ENCODE measurements at regions not wholly inside any gene's neighbourhood (a gene's known extent, or its start where the extent isn't known, plus 50 kb on each side); places are given as distances from the start of the nearest gene placed in this dataset.

- no peak for DNase-seq
- FAIRE-seq = no peak
- ATAC-seq = no peak
- H3K9me3 ChIP-seq = no peaks in the 10 kb centered on the region
- no peak overlapping the region for H3K4me3 ChIP-seq
- intact Hi-C loops (cut with DNase I) = no loop called here
- TF ChIP-seq, protein P1, sequence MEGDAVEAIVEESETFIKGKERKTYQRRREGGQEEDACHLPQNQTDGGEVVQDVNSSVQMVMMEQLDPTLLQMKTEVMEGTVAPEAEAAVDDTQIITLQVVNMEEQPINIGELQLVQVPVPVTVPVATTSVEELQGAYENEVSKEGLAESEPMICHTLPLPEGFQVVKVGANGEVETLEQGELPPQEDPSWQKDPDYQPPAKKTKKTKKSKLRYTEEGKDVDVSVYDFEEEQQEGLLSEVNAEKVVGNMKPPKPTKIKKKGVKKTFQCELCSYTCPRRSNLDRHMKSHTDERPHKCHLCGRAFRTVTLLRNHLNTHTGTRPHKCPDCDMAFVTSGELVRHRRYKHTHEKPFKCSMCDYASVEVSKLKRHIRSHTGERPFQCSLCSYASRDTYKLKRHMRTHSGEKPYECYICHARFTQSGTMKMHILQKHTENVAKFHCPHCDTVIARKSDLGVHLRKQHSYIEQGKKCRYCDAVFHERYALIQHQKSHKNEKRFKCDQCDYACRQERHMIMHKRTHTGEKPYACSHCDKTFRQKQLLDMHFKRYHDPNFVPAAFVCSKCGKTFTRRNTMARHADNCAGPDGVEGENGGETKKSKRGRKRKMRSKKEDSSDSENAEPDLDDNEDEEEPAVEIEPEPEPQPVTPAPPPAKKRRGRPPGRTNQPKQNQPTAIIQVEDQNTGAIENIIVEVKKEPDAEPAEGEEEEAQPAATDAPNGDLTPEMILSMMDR (IDR thresholded peaks at IDR 0.05) = no peak
- no peaks in the 10 kb centered on the region for H3K36me3 ChIP-seq
- no peak overlapping the region for H3K27ac ChIP-seq
- H3K4me1 ChIP-seq = no peaks in the 10 kb centered on the region
- no peaks in the 10 kb centered on the region for H3K27me3 ChIP-seq
- WGBS, 2 donors = 75 to 76% methylated on average over 3 of the region's 3 CpGs
Observed at GRCh38 chr9:2378266-2378665, 243.3 kb upstream of the VLDLR start.

GRCh38 chr9:2378816-2379215 lies 242.8 kb upstream of the VLDLR start:
- H3K36me3 ChIP-seq = no peaks in the 10 kb centered on the region
- no peak for DNase-seq
- intact Hi-C loops (cut with DNase I) = no loop called here
- H3K27ac ChIP-seq = no peak overlapping the region
- no peak for ATAC-seq
- H3K4me3 ChIP-seq = no peak overlapping the region
- no peaks in the 10 kb centered on the region for H3K9me3 ChIP-seq
- H3K27me3 ChIP-seq = no peaks in the 10 kb centered on the region
- H3K4me1 ChIP-seq = no peaks in the 10 kb centered on the region
- WGBS, 2 donors = 97% methylated on average over 1 of the region's 1 CpG
- TF ChIP-seq, protein P1 (IDR thresholded peaks at IDR 0.05) = no peak
- no peak for FAIRE-seq

DNA sequence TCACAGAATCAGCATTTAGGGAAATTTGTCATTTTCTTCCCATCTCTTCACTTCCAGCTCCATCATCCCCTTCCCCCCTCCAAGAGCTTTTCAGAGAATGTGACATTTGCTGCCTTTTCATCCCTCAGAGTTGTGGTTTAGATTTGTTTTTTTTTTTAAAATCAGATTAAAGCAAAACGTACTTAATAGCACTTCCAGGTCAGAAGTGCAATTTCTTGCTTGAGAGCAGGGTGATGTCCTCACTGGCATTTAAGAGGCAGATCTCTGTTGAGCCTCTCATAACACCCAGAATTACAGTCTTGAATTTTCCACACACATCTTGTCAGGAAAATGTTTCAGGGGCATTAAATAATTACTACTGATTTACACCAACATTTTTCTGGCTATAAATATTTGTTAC lies 236.8 kb upstream of the VLDLR start:
- no peak overlapping the region for H3K4me3 ChIP-seq
- H3K9me3 ChIP-seq = no peaks in the 10 kb centered on the region
- no peaks in the 10 kb centered on the region for H3K36me3 ChIP-seq
- WGBS, 2 donors = 10 to 19% methylated on average over 1 of the region's 1 CpG
- H3K4me1 ChIP-seq = no peaks in the 10 kb centered on the region
- TF ChIP-seq, protein P1 (IDR thresholded peaks at IDR 0.05) = no peak
- intact Hi-C loops (cut with DNase I) = no loop called here
- ATAC-seq (no peak), DNase-seq (no peak), FAIRE-seq (no peak)
- no peaks in the 10 kb centered on the region for H3K27me3 ChIP-seq
- no peak overlapping the region for H3K27ac ChIP-seq

GRCh38 chr9:2385746-2386145 lies 235.8 kb upstream of the VLDLR start:
- H3K4me3 ChIP-seq = no peak overlapping the region
- TF ChIP-seq, protein P1 (IDR thresholded peaks at IDR 0.05) = no peak
- H3K27ac ChIP-seq = no peak overlapping the region
- no peak for DNase-seq
- FAIRE-seq = no peak
- 81 to 89% methylated on average over 7 of the region's 7 CpGs for WGBS, 2 donors
- no peaks in the 10 kb centered on the region for H3K9me3 ChIP-seq
- no peak for ATAC-seq
- no peaks in the 10 kb centered on the region for H3K27me3 ChIP-seq
- intact Hi-C loops (cut with DNase I) = no loop called here
- H3K4me1 ChIP-seq = no peaks in the 10 kb centered on the region
- H3K36me3 ChIP-seq = no peaks in the 10 kb centered on the region

GRCh38 chr9:2386566-2386965 lies 235.0 kb upstream of the VLDLR start:
- FAIRE-seq = no peak
- Histone ChIP-seq H3K27ac (no peak overlapping the region), H3K9me3 (no peaks in the 10 kb centered on the region), H3K4me1 (no peaks in the 10 kb centered on the region), H3K27me3 (no peaks in the 10 kb centered on the region), H3K36me3 (no peaks in the 10 kb centered on the region), H3K4me3 (no peak overlapping the region)
- ATAC-seq = no peak
- DNase-seq = no peak
- intact Hi-C loops (cut with DNase I) = no loop called here
- TF ChIP-seq, protein P1 (IDR thresholded peaks at IDR 0.05) = no peak

All from pancreas (tissue), 10 donors.